K562 (cell line): ENCODE measurements at regions not wholly inside any gene's neighbourhood (a gene's known extent, or its start where the extent isn't known, plus 50 kb on each side); places are given as distances from the start of the nearest gene placed in this dataset.

Source experiments
- ATAC-seq: fragments of 200-7000 bp; cut with Tn5 transposase; 3 replicates; pipeline ENCODE4 v1.9.1; 2020; ENCODE audit warnings: moderate library complexity
- BruUV-seq: library from RNA; stranded (reverse); fragments of 400-500 nt; replicated peaks from 2 replicates; lab custom pipeline; 2021; lab: Mats Ljungman, UMichigan
- CTCF ChIA-PET: fragments of 300-600 bp; formaldehyde crosslinking; extraction: SDS; loops from one replicate; lab custom pipeline; 2021; ENCODE audit warnings: low intra/inter-chr PET ratio; lab: Yijun Ruan, JAX
- POLR2A ChIA-PET: fragments of 300-600, 350-650 bp; sonication (Branson Sonifier 250); formaldehyde crosslinking; extraction: SDS; loops from one replicate; lab custom pipeline; 2021; ENCODE audit warnings: antibody characterized with exemption, inconsistent platforms; lab: Yijun Ruan, JAX
- DNase-seq, 4 experiments: peaks; one replicate each; pipeline versions ENCODE4 v3.0.0 to v3.0.0-alpha.2; 2011 to 2018; ENCODE audit warnings: low spot score in 3 of 4, mixed read lengths in 3 of 4; ENCODE audit errors: extremely low read depth in 1 of 4
- FAIRE-seq: peaks from 2 replicates; lab custom pipeline; 2011; peaks lifted over from hg19 to GRCh38; lab: Jason Lieb, UNC
- H2AFZ ChIP-seq: 2 replicates; pipeline ENCODE4 v1.6.0; 2011; ENCODE audit warnings: low read depth, low read length, control low read depth, inconsistent platforms
- H3K27ac ChIP-seq: fragments of 200-600 bp; 3 replicates; pipeline ENCODE4 v1.8.0; 2011; ENCODE audit warnings: low read depth, mild to moderate bottlenecking, control low read depth, inconsistent platforms, low read length, moderate library complexity, mixed read lengths; ENCODE audit errors: extremely low read depth
- H3K27me3 ChIP-seq, 2 experiments: fragments of 300-600 bp in 1 of 2; 2 replicates in 1 of 2; 3 replicates in 1 of 2; pipeline versions ENCODE4 v1.6.0 to v1.8.0; 2011; ENCODE audit warnings: inconsistent platforms in 2 of 2, low read length in 2 of 2, mild to moderate bottlenecking in 1 of 2, mixed read lengths in 1 of 2, moderate library complexity in 1 of 2; ENCODE audit not compliant: control insufficient read depth in 2 of 2, insufficient read depth in 2 of 2
- H3K36me3 ChIP-seq: fragments of 300-600 bp; 3 replicates; pipeline ENCODE4 v1.8.0; 2011; ENCODE audit warnings: mild to moderate bottlenecking, low read length, inconsistent platforms; ENCODE audit not compliant: control insufficient read depth, insufficient read depth
- H3K4me1 ChIP-seq, 2 experiments: fragments of 200-600 bp in 1 of 2; replicated peaks in 1 of 2; 2 replicates in 1 of 2; 3 replicates in 1 of 2; pipeline versions ENCODE4 v1.5.1 to v1.8.0; 2011; ENCODE audit warnings: inconsistent platforms in 2 of 2, low read length in 2 of 2, mild to moderate bottlenecking in 1 of 2, mixed read lengths in 1 of 2, moderate library complexity in 1 of 2; ENCODE audit not compliant: control insufficient read depth in 2 of 2, insufficient read depth in 2 of 2
- H3K4me2 ChIP-seq: 2 replicates; pipeline ENCODE4 v1.6.1; 2011; ENCODE audit warnings: low read length, control low read depth, inconsistent platforms, mixed read lengths; ENCODE audit not compliant: insufficient read depth
- H3K4me3 ChIP-seq: fragments of 200-600 bp; sonication (generic), shearing (Covaris generic); 2 replicates; pipeline ENCODE4 v1.5.1; 2016; ENCODE audit warnings: control low read depth, inconsistent platforms
- H3K79me2 ChIP-seq: fragments of 200-600 bp; 3 replicates; pipeline ENCODE4 v1.8.0; 2011; ENCODE audit warnings: low read length, inconsistent platforms; ENCODE audit not compliant: control insufficient read depth, insufficient read depth
- H3K9ac ChIP-seq, 2 experiments: 2 replicates each; pipeline versions ENCODE4 v1.6.0 to v1.6.1; 2011; ENCODE audit warnings: low read depth in 2 of 2, low read length in 2 of 2, control low read depth in 1 of 2, inconsistent platforms in 1 of 2, mild to moderate bottlenecking in 1 of 2, mixed read lengths in 1 of 2; ENCODE audit not compliant: insufficient read depth in 1 of 2
- H3K9me1 ChIP-seq: one replicate; pipeline ENCODE4 v1.6.0; 2011; ENCODE audit warnings: inconsistent platforms, mild to moderate bottlenecking, low read length, moderate library complexity; ENCODE audit not compliant: control insufficient read depth, insufficient read depth
- H3K9me3 ChIP-seq: replicated peaks from 2 replicates; pipeline ENCODE4 v1.5.1; 2011; ENCODE audit warnings: low read depth, low read length, inconsistent platforms; ENCODE audit not compliant: control insufficient read depth, insufficient read depth
- H4K20me1 ChIP-seq: replicated peaks from 2 replicates; pipeline ENCODE4 v1.6.1; 2011; ENCODE audit warnings: low read length, inconsistent platforms, mixed read lengths; ENCODE audit not compliant: control insufficient read depth, insufficient read depth
- BCL6 ChIP-seq: fragments of 250-450 bp; sonication (Bioruptor Pico); IDR thresholded peaks from 2 replicates; pipeline ENCODE4 v1.4.0; 2020
- LARP7 ChIP-seq: fragments of 450-650 bp; IDR thresholded peaks from 2 replicates; pipeline ENCODE4 v1.6.1; 2016
- TEAD4 ChIP-seq, 2 experiments: sonication (generic) in 1 of 2; formaldehyde crosslinking in 1 of 2; IDR thresholded peaks; 2 replicates each; pipeline versions ENCODE4 v1.6.1 to v1.8.0; 2012 to 2022; ENCODE audit warnings: borderline replicate concordance in 1 of 2, inconsistent platforms in 1 of 2, low read length in 1 of 2, mild to moderate bottlenecking in 1 of 2, missing genetic modification reagents in 1 of 2
- ZBTB40 ChIP-seq, 2 experiments: fragments of 450-650 bp in 1 of 2; sonication (generic) in 1 of 2; formaldehyde crosslinking in 1 of 2; IDR thresholded peaks; 2 replicates each; pipeline versions ENCODE4 v1.7.1 to v1.9.0; 2016 to 2022; ENCODE audit warnings: inconsistent platforms in 1 of 2, mild to moderate bottlenecking in 1 of 2, missing genetic modification reagents in 1 of 2
- WGBS: fragments of 100-300 bp; shearing (Covaris generic); methylation state at CpG from one replicate; pipeline ENCODE4 v1.1.6; 2016; ENCODE audit warnings: low coverage, mixed read lengths; ENCODE audit not compliant: insufficient coverage; ENCODE audit errors: missing lambda C conversion rate; 5-methylcytosine and 5-hydroxymethylcytosine counted together
- in situ Hi-C: fragments of 300-500 bp; cut with MboI; formaldehyde crosslinking; loops from 4 replicates; pipeline ENCODE4 v1.15.0; 2018; ENCODE audit warnings: inconsistent platforms, mixed read lengths
- intact Hi-C: fragments of 100-400 bp; cut with micrococcal nuclease; formaldehyde crosslinking; loops from 2 replicates; pipeline ENCODE4 v1.14.2; 2022
- TF ChIP-seq, protein P1 (sequence below): sonication (generic); formaldehyde crosslinking; IDR thresholded peaks from 2 replicates; pipeline ENCODE4 v1.8.0; 2023; ENCODE audit warnings: missing genetic modification reagents, mild to moderate bottlenecking, borderline replicate concordance

- TF ChIP-seq TEAD4 (IDR thresholded peaks at IDR 0.05; ENCODE audit: low read length) (no peak), TEAD4 (CRISPR knock-in tag; IDR thresholded peaks at IDR 0.05; ENCODE audit: borderline replicate concordance) (no peak), BCL6 (CRISPR knock-in tag) (no peak)
- TF ChIP-seq, protein P1, sequence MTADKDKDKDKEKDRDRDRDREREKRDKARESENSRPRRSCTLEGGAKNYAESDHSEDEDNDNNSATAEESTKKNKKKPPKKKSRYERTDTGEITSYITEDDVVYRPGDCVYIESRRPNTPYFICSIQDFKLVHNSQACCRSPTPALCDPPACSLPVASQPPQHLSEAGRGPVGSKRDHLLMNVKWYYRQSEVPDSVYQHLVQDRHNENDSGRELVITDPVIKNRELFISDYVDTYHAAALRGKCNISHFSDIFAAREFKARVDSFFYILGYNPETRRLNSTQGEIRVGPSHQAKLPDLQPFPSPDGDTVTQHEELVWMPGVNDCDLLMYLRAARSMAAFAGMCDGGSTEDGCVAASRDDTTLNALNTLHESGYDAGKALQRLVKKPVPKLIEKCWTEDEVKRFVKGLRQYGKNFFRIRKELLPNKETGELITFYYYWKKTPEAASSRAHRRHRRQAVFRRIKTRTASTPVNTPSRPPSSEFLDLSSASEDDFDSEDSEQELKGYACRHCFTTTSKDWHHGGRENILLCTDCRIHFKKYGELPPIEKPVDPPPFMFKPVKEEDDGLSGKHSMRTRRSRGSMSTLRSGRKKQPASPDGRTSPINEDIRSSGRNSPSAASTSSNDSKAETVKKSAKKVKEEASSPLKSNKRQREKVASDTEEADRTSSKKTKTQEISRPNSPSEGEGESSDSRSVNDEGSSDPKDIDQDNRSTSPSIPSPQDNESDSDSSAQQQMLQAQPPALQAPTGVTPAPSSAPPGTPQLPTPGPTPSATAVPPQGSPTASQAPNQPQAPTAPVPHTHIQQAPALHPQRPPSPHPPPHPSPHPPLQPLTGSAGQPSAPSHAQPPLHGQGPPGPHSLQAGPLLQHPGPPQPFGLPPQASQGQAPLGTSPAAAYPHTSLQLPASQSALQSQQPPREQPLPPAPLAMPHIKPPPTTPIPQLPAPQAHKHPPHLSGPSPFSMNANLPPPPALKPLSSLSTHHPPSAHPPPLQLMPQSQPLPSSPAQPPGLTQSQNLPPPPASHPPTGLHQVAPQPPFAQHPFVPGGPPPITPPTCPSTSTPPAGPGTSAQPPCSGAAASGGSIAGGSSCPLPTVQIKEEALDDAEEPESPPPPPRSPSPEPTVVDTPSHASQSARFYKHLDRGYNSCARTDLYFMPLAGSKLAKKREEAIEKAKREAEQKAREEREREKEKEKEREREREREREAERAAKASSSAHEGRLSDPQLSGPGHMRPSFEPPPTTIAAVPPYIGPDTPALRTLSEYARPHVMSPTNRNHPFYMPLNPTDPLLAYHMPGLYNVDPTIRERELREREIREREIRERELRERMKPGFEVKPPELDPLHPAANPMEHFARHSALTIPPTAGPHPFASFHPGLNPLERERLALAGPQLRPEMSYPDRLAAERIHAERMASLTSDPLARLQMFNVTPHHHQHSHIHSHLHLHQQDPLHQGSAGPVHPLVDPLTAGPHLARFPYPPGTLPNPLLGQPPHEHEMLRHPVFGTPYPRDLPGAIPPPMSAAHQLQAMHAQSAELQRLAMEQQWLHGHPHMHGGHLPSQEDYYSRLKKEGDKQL (CRISPR knock-in tag) = no peak
Measured at GRCh38 chrX:12007881-12008280, 130.4 kb upstream of the FRMPD4 start (continued).

GRCh38 chrX:12010436-12010835 lies 127.8 kb upstream of the FRMPD4 start:
- Histone ChIP-seq H4K20me1 (no peaks in the 10 kb centered on the region), H3K27me3 (no peaks in the 10 kb centered on the region), H3K9ac (no peak overlapping the region), H2AFZ (no peak overlapping the region), H3K9me3 (no peaks in the 10 kb centered on the region), H3K4me2 (no peak overlapping the region), H3K36me3 (no peaks in the 10 kb centered on the region), H3K27ac (no peak overlapping the region), H3K9me1 (no peaks in the 10 kb centered on the region), H3K4me1 (no peaks in the 10 kb centered on the region), H3K4me3 (no peak overlapping the region), H3K79me2 (no peaks in the 10 kb centered on the region)
- intact Hi-C loops (no loop called here), in situ Hi-C loops (no loop called here)
- POLR2A ChIA-PET = no interaction called here
- FAIRE-seq (no peak), ATAC-seq (no peak), DNase-seq (no peak)
- WGBS = 0% methylated on average over 1 of the region's 1 CpG
- CTCF ChIA-PET = no interaction called here
- TF ChIP-seq ZBTB40 (IDR thresholded peaks at IDR 0.05) (peak; percentile 53; the same call in 1 of the 2 replicates), ZBTB40 (CRISPR knock-in tag; IDR thresholded peaks at IDR 0.05) (no peak), LARP7 (no peak)
- no TSS peak for BruUV-seq
